COLO668 (cell line): ENCODE measurements at regions not wholly inside any gene's neighbourhood (a gene's known extent, or its start where the extent isn't known, plus 50 kb on each side); places are given as distances from the start of the nearest gene placed in this dataset.
"Not testable (repeated sequence)": the region's sequence is repeated elsewhere in the genome, so short reads cannot be mapped to it uniquely, and the experiment has no call there.

Experiments used
- DNase-seq: peaks from one replicate; lab custom pipeline; 2025; ENCODE audit not compliant: unreplicated experiment; lab: John Stamatoyannopoulos, UW

GRCh38 chr1:70812442-70813109 lies 235.0 kb downstream of the PTGER3 start:
- DNase-seq = no peak

DNA sequence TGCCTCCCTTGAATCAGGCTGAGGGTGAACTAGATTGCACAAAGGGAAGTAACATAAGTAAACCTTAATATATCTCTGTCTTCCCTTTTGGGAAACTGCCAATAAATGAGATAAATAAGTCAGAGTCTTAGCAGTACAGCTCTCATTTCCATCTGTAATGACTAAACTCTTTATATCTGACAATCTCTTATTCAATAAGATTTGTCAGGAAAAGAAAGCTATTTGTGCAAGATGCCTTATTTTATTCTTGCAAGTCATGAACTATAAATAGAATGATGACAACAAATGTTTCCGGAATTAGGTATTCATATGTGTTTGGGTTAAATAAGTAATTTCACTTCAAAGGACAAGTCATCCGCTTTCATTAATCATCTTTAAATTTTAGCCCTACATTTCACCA lies 229.2 kb downstream of the PTGER3 start:
- no peak for DNase-seq

- DNase-seq = no peak
These were observed 228.4 kb downstream of the PTGER3 start for GRCh38 chr1:70819231-70819630.

- DNase-seq = no peak
These were observed 227.8 kb downstream of the PTGER3 start for GRCh38 chr1:70819785-70820184.

- DNase-seq = no peak
These were observed 227.2 kb downstream of the PTGER3 start for GRCh38 chr1:70820396-70820795.

DNA sequence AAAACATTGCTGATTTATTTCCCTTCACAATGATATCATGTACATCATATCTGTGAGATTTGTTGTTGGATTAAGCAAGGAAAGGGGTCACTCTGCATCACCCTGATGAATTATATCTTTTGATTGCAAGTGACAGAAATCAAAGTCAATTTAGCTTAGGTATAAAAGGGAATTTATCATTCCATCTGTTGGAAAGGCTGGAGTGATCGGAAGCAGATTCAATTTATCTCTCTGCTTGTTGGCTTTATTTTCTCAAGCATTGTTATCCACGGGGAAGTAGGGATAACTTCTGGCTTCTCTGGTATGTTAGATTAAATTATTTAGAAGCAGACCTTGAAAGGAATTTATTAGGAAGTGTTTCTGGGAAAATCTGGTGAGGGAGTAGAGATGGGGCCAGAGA lies 226.6 kb downstream of the PTGER3 start:
- DNase-seq = no peak

- DNase-seq = no peak
These were observed 221.2 kb downstream of the PTGER3 start for GRCh38 chr1:70826428-70826827.

- no peak for DNase-seq
These were observed 220.6 kb downstream of the PTGER3 start for GRCh38 chr1:70827030-70827429.

DNA sequence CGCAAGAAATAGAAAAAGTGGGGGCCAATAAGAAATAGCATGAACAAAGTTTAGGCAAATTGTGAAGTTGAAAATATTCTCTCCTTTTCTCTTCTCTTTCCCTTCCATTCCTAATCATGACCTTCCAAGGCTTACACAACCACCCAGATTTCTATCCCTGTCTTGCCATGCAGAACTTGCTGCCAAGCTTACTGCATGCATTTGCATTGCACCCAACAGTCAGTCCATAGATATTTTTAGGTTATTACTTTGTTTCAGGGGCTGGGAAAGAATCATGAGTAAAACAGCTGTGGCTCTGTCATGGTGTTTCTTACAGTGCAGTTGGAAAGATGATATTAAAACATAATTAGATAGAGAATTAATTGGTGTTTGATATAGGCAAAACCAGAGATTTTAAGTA lies 219.4 kb downstream of the PTGER3 start:
- no peak for DNase-seq

GRCh38 chr1:70834365-70834764 lies 213.3 kb downstream of the PTGER3 start:
- not testable (repeated sequence) for DNase-seq

GRCh38 chr1:70836456-70836855 lies 211.2 kb downstream of the PTGER3 start:
- DNase-seq = no peak

DNA sequence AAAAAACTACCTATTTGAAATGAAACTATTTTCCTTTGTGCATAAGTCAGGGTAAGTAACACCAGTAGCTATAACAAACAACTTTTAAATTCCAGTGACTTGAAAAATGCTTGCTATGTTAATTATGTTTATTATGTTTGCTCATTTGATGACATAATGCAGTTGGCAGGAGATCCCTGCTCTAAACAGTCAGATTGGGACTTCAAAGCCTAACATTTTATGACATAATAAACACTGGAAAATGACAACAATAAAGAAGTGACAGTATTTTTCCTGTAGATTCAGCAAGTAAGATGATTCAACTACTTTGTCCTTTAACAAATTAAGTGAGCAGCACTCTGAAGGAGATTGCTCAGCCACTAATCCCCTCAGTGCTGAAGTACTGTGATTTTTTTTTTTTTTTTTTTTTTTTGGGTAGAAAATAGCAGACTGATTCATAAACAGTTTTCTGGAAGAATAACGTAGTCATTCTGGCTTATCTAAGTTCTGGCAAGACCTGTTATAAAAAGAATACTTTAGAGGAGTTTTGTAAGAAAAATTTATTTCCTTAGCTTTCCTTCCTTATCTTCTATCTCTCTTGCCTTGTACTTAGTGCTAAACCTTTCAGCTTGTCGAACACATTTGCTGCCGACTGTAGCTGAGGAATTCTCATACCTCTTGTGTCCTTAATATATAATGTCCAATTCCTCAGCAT lies 207.2 kb downstream of the PTGER3 start:
- DNase-seq = no peak

- DNase-seq = no peak
These were observed 205.1 kb downstream of the PTGER3 start for GRCh38 chr1:70842562-70842961.

DNA sequence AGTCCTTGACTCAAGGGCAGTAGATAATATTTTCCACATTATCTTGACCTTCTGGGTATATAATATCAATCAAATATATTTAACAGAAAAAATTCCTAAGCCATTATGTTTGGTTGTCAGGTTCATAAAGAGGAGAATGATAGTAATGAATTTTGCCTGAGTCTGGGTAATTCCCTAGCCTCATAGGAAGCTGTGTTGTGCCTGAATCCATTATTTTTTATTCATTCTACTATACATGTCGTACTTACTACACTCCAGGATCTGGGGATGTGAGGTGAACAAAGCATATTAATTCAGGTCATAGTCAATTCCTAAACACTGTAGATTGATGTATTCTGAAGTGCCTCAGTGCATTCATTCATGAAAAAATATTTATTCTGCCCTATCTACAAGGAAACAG lies 204.2 kb downstream of the PTGER3 start:
- DNase-seq = no peak

- DNase-seq = no peak
These were observed 200.6 kb downstream of the PTGER3 start for GRCh38 chr1:70847013-70847412.

DNA sequence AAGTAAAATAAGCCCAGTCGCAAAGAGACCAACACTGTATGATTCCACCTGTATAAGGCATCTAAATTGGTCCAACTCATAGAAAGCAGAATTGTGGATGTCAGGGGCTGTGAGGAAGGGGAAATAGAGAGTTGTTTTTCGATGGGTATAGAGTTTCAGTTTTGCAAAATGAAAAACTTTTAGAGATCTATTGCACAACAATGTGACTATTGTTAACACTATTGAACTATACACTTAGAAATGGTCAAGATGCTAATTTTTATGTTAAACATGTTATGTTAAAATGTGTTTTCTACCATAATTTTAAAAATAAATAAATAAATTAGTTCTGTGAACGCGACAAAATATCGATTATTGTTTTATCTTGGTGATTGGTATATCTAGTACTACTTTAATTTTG lies 192.4 kb downstream of the PTGER3 start:
- no peak for DNase-seq

DNA sequence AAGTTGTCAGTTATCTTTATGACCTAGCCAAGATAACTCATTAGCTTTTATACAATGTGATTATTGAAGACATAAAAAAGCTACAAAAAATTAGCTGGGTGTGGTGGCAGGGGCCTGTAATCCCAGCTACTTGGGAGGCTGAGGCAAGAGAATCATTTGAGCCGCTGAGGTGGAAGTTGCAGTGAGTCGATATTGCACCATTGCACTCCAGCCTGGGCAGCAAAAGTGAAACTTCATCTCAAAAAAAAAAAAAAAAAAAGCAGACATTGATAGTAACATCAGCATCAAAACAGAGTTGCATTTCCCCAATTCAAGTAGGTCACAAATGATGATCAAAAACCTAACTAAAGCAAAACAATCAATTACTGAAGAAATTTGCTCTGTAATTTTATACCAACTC lies 191.4 kb downstream of the PTGER3 start:
- no peak for DNase-seq

DNA sequence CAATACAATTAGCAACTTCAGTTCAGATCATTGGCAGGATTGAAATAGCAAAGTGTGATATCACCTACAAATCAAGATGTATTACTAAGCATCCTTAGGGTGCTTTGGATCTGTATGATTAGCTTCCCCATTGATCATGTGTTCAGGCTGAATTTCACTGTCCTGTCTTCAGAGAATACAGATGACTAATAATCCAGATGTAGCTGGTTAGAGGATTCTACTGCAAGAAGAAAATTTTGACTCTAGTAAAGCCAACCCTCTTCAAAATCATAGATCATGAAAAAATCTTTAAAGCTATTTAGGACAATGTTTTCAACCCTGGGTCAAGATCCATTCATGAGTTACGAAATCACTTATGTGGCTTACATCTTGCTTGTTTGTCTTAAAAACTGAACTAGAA lies 184.4 kb downstream of the PTGER3 start:
- DNase-seq = no peak

DNA sequence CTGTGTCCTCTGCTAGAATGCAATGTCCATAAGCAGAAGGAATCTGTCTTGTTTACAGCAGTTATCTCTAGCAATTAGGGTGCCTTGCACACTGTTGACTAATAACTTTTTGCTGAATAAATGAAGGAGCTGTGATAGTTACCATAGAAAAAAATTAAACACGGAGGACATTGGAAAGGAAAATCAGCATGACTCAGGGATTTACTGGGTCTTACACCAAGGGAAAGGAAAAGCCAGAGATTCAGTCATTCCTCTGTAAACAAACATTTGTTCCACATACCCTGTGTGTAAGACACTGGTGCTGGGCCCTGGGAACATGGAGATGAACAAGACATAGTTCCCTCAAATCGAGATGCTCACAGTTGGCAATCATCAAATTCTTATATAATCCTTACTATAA lies 183.3 kb downstream of the PTGER3 start:
- DNase-seq = no peak

- DNase-seq = no peak
These were observed 180.9 kb downstream of the PTGER3 start for GRCh38 chr1:70866542-70867264.

DNA sequence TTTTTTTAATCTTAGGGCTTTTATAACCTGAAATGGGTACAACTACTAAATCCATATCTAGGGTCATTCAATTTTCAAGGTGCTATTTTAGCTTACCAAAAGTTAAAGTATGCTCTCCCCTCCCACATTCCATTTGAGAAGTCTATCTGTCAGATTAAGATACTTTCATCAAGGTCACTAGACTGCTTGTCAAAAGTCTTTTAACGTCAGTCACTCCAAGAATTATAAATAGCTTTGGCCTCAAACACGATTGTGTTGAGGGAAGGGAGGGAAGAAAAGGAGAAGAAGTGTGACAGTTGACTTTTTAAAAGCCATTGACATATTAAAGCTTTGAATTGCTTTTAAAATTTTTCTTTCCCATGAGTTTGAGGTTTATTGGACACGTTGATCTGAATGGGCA lies 175.8 kb downstream of the PTGER3 start:
- no peak for DNase-seq

- DNase-seq = no peak
These were observed 173.6 kb downstream of the PTGER3 start for GRCh38 chr1:70874063-70874462.
